Transverse colon (tissue), 3 donors: ENCODE measurements at regions not wholly inside any gene's neighbourhood (a gene's known extent, or its start where the extent isn't known, plus 50 kb on each side); places are given as distances from the start of the nearest gene placed in this dataset.

Experiments used
- POLR2A ChIP-seq: fragments of 450-650 bp; IDR thresholded peaks from one replicate; pipeline ENCODE4 v1.6.1; 2016; ENCODE audit warnings: antibody characterized with exemption, mild to moderate bottlenecking, moderate library complexity
- TF ChIP-seq, protein P1 (sequence below), 5 experiments: fragments of 200-600 bp in 3 of 5; fragments of 450-650 bp in 2 of 5; sonication (generic) in 3 of 5; IDR thresholded peaks; 1 replicate in 2 of 5; 2 replicates in 3 of 5; pipeline ENCODE4 v1.5.1; 2016 to 2017; ENCODE audit warnings: antibody characterized with exemption in 5 of 5, inconsistent platforms in 3 of 5, mild to moderate bottlenecking in 2 of 5, moderate library complexity in 1 of 5

DNA sequence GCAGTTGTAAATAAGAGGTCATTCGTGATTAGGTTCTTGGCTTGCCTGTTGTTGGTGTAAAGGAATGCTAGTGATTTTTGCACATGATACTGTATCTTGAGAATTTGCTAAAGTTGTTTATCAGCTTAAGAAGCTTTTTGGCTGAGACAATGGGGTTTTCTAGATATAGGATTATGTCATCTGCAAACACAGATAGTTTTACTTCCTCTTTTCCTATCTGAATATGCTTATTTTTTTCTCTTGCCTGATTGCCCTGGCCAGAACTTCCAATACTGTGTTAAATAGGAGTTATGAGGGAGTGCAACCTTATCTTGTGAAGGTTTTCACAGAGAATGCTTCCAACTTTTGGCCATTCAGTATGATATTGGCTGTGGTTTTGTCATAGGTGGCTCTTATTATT lies 576.1 kb upstream of the RGS18 start:
- TF ChIP-seq POLR2A: no peak
- TF ChIP-seq, protein P1, sequence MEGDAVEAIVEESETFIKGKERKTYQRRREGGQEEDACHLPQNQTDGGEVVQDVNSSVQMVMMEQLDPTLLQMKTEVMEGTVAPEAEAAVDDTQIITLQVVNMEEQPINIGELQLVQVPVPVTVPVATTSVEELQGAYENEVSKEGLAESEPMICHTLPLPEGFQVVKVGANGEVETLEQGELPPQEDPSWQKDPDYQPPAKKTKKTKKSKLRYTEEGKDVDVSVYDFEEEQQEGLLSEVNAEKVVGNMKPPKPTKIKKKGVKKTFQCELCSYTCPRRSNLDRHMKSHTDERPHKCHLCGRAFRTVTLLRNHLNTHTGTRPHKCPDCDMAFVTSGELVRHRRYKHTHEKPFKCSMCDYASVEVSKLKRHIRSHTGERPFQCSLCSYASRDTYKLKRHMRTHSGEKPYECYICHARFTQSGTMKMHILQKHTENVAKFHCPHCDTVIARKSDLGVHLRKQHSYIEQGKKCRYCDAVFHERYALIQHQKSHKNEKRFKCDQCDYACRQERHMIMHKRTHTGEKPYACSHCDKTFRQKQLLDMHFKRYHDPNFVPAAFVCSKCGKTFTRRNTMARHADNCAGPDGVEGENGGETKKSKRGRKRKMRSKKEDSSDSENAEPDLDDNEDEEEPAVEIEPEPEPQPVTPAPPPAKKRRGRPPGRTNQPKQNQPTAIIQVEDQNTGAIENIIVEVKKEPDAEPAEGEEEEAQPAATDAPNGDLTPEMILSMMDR (IDR thresholded peaks at IDR 0.05): no peak
